Bronchial epithelial cell (primary cell): ENCODE measurements at regions not wholly inside any gene's neighbourhood (a gene's known extent, or its start where the extent isn't known, plus 50 kb on each side); places are given as distances from the start of the nearest gene placed in this dataset.

ENCODE experiments used
- DNase-seq: peaks from one replicate; pipeline ENCODE4 v3.0.0-alpha.2; 2010; ENCODE audit warnings: low read depth
- FAIRE-seq: peaks from 2 replicates; lab custom pipeline; 2011; peaks lifted over from hg19 to GRCh38; lab: Jason Lieb, UNC
- H3K27me3 ChIP-seq: 2 replicates; pipeline ENCODE4 v1.5.1; 2011; ENCODE audit warnings: low read length; ENCODE audit not compliant: control insufficient read depth, insufficient read depth
- H3K36me3 ChIP-seq: 2 replicates; pipeline ENCODE4 v1.5.1; 2011; ENCODE audit warnings: low read length; ENCODE audit not compliant: control insufficient read depth, insufficient read depth
- H3K4me3 ChIP-seq: 2 replicates; pipeline ENCODE4 v1.5.1; 2011; ENCODE audit warnings: mild to moderate bottlenecking, low read depth, low read length, control low read depth
- TF ChIP-seq, protein P1 (sequence below): IDR thresholded peaks from 2 replicates; pipeline ENCODE4 v1.5.1; 2011; ENCODE audit warnings: mild to moderate bottlenecking, moderate library complexity, low read length, control low read depth, inconsistent platforms; ENCODE audit not compliant: insufficient read depth, severe bottlenecking

DNA sequence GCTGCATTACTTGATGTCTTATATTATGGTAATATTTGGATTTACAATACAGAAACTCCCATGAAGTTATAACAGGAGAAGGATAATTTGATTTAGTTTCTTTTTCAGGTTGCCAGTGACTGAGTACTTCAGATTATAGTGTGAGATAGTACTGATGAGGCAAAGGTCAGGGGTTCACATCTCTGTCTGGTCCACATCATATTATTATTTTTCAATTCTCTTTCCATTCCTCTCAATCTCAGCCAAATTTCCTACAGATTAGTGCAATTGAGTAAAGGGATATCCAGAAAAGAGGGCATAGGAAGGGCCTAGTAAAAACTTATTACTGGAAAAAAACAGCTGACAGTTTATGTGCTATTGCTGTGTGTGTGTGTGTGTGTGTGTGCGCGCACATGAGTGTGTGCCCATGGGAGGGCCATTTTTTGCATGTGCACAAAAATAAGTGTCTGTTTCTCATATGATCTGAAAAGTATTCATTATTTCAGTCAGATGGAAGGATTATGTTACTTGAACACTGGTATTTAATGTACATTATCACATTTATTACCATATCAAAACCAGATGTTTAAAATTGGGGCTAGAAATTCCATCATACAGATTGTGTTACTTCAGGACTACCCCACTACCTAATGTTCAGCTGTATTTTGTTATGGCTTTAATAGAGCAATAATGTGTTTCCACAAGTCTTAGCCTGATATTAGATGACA, 78.3 kb upstream of the KCNK2 start:
- DNase-seq = no peak
- Histone ChIP-seq H3K4me3 (no peak overlapping the region), H3K36me3 (no peaks in the 10 kb centered on the region), H3K27me3 (no peaks in the 10 kb centered on the region)
- no peak for FAIRE-seq
- TF ChIP-seq, protein P1, sequence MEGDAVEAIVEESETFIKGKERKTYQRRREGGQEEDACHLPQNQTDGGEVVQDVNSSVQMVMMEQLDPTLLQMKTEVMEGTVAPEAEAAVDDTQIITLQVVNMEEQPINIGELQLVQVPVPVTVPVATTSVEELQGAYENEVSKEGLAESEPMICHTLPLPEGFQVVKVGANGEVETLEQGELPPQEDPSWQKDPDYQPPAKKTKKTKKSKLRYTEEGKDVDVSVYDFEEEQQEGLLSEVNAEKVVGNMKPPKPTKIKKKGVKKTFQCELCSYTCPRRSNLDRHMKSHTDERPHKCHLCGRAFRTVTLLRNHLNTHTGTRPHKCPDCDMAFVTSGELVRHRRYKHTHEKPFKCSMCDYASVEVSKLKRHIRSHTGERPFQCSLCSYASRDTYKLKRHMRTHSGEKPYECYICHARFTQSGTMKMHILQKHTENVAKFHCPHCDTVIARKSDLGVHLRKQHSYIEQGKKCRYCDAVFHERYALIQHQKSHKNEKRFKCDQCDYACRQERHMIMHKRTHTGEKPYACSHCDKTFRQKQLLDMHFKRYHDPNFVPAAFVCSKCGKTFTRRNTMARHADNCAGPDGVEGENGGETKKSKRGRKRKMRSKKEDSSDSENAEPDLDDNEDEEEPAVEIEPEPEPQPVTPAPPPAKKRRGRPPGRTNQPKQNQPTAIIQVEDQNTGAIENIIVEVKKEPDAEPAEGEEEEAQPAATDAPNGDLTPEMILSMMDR = no peak

DNA sequence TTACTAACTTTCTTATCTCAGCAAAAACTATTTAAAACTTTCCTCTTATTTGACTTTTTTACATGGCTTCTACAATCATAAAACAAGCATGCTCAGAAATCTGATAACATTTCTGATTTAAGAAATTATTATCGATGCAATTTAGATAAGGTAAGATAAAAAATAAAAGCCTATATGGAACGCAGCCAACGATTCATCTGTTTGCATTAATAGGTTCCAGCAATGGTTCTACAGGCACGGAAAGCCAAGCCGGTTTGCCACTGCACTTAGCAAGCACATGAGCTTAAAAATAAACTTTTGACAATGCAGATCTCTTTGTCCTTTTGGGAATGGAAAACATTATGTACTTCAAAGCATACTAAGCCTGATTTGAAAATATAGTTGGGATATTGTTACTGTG, 77.5 kb upstream of the KCNK2 start:
- FAIRE-seq (no peak), DNase-seq (no peak)
- H3K4me3 ChIP-seq = no peak overlapping the region

DNA sequence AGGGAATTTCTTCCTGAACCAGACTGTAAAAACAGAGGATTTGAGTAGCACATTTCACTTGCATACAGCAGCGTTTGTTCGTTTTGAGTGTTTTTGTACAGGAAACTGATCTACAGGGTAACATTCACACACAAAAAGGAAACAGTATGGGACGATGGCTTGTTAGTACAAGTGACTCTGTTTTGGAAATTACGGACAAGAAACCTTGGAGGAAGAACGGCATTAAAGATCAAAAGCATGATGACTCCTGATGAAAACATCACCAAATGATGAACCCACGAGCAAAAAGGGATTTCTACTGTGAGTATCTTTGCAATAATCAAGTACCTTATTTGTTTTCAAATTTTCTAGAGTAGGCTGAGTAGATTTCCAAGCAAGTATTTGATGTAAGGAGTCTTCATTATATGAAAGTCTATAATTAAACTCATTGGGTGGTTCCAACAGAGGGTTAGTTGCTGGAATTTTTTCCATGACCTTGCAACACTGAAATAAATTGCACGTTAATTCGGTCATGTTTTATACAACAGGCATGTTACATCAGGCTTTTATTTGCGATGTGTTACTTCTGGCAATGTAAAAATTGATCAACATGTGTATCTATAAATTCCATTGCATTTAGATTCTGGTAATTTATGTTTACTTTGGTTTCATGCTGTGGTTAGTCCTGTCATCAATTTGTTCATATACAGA, 76.7 kb upstream of the KCNK2 start:
- FAIRE-seq = no peak
- Histone ChIP-seq H3K36me3 (no peaks in the 10 kb centered on the region), H3K4me3 (no peak overlapping the region), H3K27me3 (no peaks in the 10 kb centered on the region)
- DNase-seq = no peak
- TF ChIP-seq, protein P1 = no peak

More for the DNA sequence above, 77.5 kb upstream of the KCNK2 start:
- TF ChIP-seq, protein P1 = no peak
- H3K36me3 ChIP-seq = no peaks in the 10 kb centered on the region
- no peaks in the 10 kb centered on the region for H3K27me3 ChIP-seq

DNA sequence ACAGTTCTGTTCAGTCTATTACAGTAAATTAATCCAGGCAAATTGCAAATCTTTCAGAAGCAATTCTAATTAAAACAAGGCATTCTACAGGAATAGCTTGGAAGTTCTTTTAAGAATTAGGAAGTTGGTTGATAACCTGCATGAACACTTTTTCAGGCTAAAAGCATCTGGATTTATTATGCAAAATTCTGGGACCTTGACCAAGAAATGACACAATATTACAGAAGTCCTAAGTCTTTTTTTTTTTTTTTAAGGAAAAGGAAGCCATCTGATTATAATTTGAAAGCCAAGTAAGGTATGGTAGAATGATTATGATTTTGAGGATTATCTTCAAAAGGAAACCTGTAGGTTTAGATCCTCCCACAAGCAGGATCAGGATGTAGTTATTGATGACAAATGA, 74.7 kb upstream of the KCNK2 start:
- Histone ChIP-seq H3K36me3 (no peaks in the 10 kb centered on the region), H3K27me3 (no peaks in the 10 kb centered on the region), H3K4me3 (no peak overlapping the region)
- TF ChIP-seq, protein P1 = no peak
- DNase-seq (no peak), FAIRE-seq (no peak)

DNA sequence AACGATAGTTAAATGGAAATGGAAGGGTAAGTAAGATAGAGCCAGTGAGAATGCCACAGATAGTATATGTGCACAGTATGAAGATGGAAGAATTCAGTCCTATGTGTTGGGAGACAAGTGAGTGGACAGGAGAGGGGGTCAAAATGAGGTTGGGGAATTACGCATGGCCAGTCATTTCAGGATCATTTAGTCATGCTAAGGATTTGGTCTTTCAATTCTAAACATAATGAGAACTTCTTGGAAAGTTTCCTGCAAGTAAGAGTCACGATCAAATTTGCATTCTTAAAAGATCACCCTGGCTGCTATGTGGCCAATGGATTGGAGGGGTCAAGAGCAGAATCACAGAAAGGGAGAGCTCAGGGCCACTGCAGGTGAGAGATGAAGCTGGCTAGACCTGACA, 64.0 kb upstream of the KCNK2 start:
- H3K4me3 ChIP-seq = no peak overlapping the region
- H3K27me3 ChIP-seq = no peaks in the 10 kb centered on the region
- H3K36me3 ChIP-seq = no peaks in the 10 kb centered on the region
- TF ChIP-seq, protein P1 = no peak
- DNase-seq (no peak), FAIRE-seq (peak; percentile 89)
